ENCODE measurements at regions not wholly inside any gene's neighbourhood (a gene's known extent, or its start where the extent isn't known, plus 50 kb on each side); places are given as distances from the start of the nearest gene placed in this dataset.

DNA sequence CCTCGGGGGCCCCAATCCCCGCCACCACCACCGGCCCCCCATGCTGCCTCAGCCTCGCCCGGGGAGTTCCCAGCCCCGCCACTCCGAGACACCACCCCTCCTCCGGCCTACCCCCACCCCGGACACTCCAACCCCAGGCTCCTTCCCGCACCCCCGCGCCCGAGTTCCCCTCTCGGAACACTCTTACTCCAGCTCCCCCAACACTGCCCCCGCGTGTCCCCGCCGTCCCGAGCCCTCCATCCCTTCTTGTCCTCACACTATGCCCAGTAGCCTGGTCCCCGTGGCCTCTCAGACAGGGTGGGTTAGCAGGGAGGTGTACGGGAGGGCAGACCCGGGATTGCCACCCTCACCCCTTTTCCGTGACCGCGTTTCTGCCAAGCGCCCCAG lies 276.1 kb downstream of the BCOR start:
- TF ChIP-seq TEAD4 (IDR thresholded peaks at IDR 0.05; ENCODE audit: low read length) (no peak), TEAD4 (CRISPR knock-in tag; IDR thresholded peaks at IDR 0.05; ENCODE audit: borderline replicate concordance) (no peak), ZNF146 (CRISPR knock-in tag; IDR thresholded peaks at IDR 0.05; ENCODE audit: unreplicated experiment) (no peak), NELFE (IDR thresholded peaks at IDR 0.05; ENCODE audit: insufficient read depth, insufficient read length) (no peak), ZKSCAN8 (CRISPR knock-in tag; IDR thresholded peaks at IDR 0.05) (no peak), BRF1 (IDR thresholded peaks at IDR 0.05; ENCODE audit: borderline replicate concordance, extremely low read depth, insufficient read length) (no peak), ZNF347 (CRISPR knock-in tag; IDR thresholded peaks at IDR 0.05; ENCODE audit: low read depth) (no peak), PTBP1 (IDR thresholded peaks at IDR 0.05; ENCODE audit: low read depth, low read length) (no peak), MEF2D (tag; conservative IDR thresholded peaks at IDR 0.05; ENCODE audit: low read depth) (no peak)
- TF ChIP-seq, protein P1, sequence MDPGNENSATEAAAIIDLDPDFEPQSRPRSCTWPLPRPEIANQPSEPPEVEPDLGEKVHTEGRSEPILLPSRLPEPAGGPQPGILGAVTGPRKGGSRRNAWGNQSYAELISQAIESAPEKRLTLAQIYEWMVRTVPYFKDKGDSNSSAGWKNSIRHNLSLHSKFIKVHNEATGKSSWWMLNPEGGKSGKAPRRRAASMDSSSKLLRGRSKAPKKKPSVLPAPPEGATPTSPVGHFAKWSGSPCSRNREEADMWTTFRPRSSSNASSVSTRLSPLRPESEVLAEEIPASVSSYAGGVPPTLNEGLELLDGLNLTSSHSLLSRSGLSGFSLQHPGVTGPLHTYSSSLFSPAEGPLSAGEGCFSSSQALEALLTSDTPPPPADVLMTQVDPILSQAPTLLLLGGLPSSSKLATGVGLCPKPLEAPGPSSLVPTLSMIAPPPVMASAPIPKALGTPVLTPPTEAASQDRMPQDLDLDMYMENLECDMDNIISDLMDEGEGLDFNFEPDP (CRISPR knock-in tag; IDR thresholded peaks at IDR 0.05) = no peak
- TF ChIP-seq, protein P2, sequence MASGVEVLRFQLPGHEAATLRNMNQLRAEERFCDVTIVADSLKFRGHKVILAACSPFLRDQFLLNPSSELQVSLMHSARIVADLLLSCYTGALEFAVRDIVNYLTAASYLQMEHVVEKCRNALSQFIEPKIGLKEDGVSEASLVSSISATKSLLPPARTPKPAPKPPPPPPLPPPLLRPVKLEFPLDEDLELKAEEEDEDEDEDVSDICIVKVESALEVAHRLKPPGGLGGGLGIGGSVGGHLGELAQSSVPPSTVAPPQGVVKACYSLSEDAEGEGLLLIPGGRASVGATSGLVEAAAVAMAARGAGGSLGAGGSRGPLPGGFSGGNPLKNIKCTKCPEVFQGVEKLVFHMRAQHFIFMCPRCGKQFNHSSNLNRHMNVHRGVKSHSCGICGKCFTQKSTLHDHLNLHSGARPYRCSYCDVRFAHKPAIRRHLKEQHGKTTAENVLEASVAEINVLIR (CRISPR knock-in tag; IDR thresholded peaks at IDR 0.05) = no peak
- TF ChIP-seq, protein P3, sequence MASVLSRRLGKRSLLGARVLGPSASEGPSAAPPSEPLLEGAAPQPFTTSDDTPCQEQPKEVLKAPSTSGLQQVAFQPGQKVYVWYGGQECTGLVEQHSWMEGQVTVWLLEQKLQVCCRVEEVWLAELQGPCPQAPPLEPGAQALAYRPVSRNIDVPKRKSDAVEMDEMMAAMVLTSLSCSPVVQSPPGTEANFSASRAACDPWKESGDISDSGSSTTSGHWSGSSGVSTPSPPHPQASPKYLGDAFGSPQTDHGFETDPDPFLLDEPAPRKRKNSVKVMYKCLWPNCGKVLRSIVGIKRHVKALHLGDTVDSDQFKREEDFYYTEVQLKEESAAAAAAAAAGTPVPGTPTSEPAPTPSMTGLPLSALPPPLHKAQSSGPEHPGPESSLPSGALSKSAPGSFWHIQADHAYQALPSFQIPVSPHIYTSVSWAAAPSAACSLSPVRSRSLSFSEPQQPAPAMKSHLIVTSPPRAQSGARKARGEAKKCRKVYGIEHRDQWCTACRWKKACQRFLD (CRISPR knock-in tag; IDR thresholded peaks at IDR 0.05) = no peak
- BruUV-seq (replicated peaks) = no TSS peak
- ChIA-PET CTCF (ENCODE audit: low intra/inter-chr PET ratio) (no interaction called here), POLR2A (interaction anchor here (0.6 kb wide), 1 partner anchor 80 kb away, joined by 3 read pairs; no protein-coding TSS in a partner anchor)
- Histone ChIP-seq H3K9me1 (ENCODE audit: control insufficient read depth, insufficient read depth, low read length) (no peaks in the 10 kb centered on the region), H3K4me1 (replicated peaks in 1 of 2; ENCODE audit: control insufficient read depth in 2 of 2, insufficient read depth in 2 of 2, low read length in 2 of 2) (peaks cover 5 to 11% of the 10 kb centered on the region in 2 experiments; a peak in 4 of 5 replicates), H3K9ac (ENCODE audit: insufficient read depth in 1 of 2, low read depth in 2 of 2, low read length in 2 of 2) (no peak overlapping the region), H3K4me2 (ENCODE audit: insufficient read depth, low read length) (no peak overlapping the region), H3K27me3 (ENCODE audit: control insufficient read depth in 2 of 2, insufficient read depth in 2 of 2, low read length in 2 of 2) (no peaks in the 10 kb centered on the region), H2AFZ (ENCODE audit: low read depth, low read length) (no peak overlapping the region), H3K4me3 (no peak overlapping the region), H3K27ac (ENCODE audit: extremely low read depth, low read depth, low read length) (no peak overlapping the region), H4K20me1 (replicated peaks; ENCODE audit: control insufficient read depth, insufficient read depth, low read length) (no peaks in the 10 kb centered on the region), H3K9me3 (replicated peaks; ENCODE audit: control insufficient read depth, insufficient read depth, low read depth, low read length) (no peaks in the 10 kb centered on the region), H3K36me3 (ENCODE audit: control insufficient read depth, insufficient read depth, low read length) (no peaks in the 10 kb centered on the region), H3K79me2 (ENCODE audit: control insufficient read depth, insufficient read depth, low read length) (no peaks in the 10 kb centered on the region)
- intact Hi-C loops (cut with micrococcal nuclease) (no loop called here), in situ Hi-C loops (cut with MboI) (no loop called here)
- no CpG with 5 or more reads among the region's 26 CpGs for WGBS (ENCODE audit: insufficient coverage, low coverage, missing lambda C conversion rate)
- FAIRE-seq = no peak
- no peak for DNase-seq (ENCODE audit: extremely low read depth in 1 of 4, low spot score in 3 of 4)
- no peak for ATAC-seq
